22Rv1 (cell line): ENCODE measurements at regions not wholly inside any gene's neighbourhood (a gene's known extent, or its start where the extent isn't known, plus 50 kb on each side); places are given as distances from the start of the nearest gene placed in this dataset.

Experiments used
- ZFX ChIP-seq: fragments of 450-650 bp; IDR thresholded peaks from 2 replicates; pipeline ENCODE4 v1.6.1; 2017; ENCODE audit warnings: antibody characterized with exemption, borderline replicate concordance
- TF ChIP-seq, protein P1 (sequence below): fragments of 450-650 bp; IDR thresholded peaks from 2 replicates; pipeline ENCODE4 v1.5.1; 2017; ENCODE audit warnings: mild to moderate bottlenecking

DNA sequence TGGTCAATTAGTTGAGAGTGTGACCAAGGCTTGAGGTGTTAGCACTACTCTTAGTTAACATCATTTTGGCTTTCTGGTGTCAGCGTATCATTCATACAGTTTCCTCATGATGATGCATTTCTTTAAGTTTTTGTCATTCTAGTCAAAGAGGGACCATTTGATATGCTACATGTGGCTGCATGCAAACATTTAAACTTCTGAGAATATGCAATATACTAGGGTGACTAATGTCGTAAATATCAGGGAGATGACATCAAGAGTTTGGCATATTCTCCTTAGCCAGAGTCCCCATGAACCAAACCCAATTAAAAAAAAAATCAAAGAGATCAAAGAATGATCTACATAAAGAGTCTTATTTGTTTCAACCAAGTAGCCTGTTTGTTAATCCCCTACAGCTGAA lies 537.4 kb upstream of the PCDH7 start:
- TF ChIP-seq, protein P1, sequence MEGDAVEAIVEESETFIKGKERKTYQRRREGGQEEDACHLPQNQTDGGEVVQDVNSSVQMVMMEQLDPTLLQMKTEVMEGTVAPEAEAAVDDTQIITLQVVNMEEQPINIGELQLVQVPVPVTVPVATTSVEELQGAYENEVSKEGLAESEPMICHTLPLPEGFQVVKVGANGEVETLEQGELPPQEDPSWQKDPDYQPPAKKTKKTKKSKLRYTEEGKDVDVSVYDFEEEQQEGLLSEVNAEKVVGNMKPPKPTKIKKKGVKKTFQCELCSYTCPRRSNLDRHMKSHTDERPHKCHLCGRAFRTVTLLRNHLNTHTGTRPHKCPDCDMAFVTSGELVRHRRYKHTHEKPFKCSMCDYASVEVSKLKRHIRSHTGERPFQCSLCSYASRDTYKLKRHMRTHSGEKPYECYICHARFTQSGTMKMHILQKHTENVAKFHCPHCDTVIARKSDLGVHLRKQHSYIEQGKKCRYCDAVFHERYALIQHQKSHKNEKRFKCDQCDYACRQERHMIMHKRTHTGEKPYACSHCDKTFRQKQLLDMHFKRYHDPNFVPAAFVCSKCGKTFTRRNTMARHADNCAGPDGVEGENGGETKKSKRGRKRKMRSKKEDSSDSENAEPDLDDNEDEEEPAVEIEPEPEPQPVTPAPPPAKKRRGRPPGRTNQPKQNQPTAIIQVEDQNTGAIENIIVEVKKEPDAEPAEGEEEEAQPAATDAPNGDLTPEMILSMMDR: no peak
- TF ChIP-seq ZFX: no peak
